Bone marrow (tissue), 2 donors: ENCODE measurements at regions not wholly inside any gene's neighbourhood (a gene's known extent, or its start where the extent isn't known, plus 50 kb on each side); places are given as distances from the start of the nearest gene placed in this dataset.
A peak's percentile ranks its signal among the peaks of the same experiment; 100 is the strongest.

ENCODE experiments used
- DNase-seq, 2 donors: peaks; one replicate each; lab custom pipeline; 2025; lab: John Stamatoyannopoulos, UW

GRCh38 chr4:15130441-15130840, 128.2 kb downstream of the CPEB2 start:
- DNase-seq = no peak

- DNase-seq = no peak
Observed at GRCh38 chr4:15131551-15131950, 129.3 kb downstream of the CPEB2 start.

- no peak for DNase-seq
Observed at GRCh38 chr4:15132739-15133138, 130.5 kb downstream of the CPEB2 start.

GRCh38 chr4:15139599-15139998, 137.3 kb downstream of the CPEB2 start:
- no peak for DNase-seq

- DNase-seq = no peak
Observed at GRCh38 chr4:15142201-15142600, 139.9 kb downstream of the CPEB2 start.

- no peak for DNase-seq
Observed at GRCh38 chr4:15143551-15143950, 141.3 kb downstream of the CPEB2 start.

GRCh38 chr4:15144249-15144966, 142.1 kb downstream of the CPEB2 start:
- no peak for DNase-seq

GRCh38 chr4:15144967-15145295, 142.7 kb downstream of the CPEB2 start:
- no peak for DNase-seq

GRCh38 chr4:15145709-15146108, 143.4 kb downstream of the CPEB2 start:
- DNase-seq = no peak

GRCh38 chr4:15147714-15148113, 145.4 kb downstream of the CPEB2 start:
- no peak for DNase-seq

- no peak for DNase-seq
Observed at GRCh38 chr4:15148199-15148598, 145.9 kb downstream of the CPEB2 start.

GRCh38 chr4:15148691-15149090, 146.4 kb downstream of the CPEB2 start:
- no peak for DNase-seq

GRCh38 chr4:15149234-15149838, 147.1 kb downstream of the CPEB2 start:
- no peak for DNase-seq

GRCh38 chr4:15149839-15150592, 147.7 kb downstream of the CPEB2 start:
- peak; percentile 2 to 3 for DNase-seq

GRCh38 chr4:15150631-15151030, 148.3 kb downstream of the CPEB2 start:
- no peak for DNase-seq

- no peak for DNase-seq
Observed at GRCh38 chr4:15151033-15151432, 148.8 kb downstream of the CPEB2 start.

GRCh38 chr4:15153662-15154061, 151.4 kb downstream of the CPEB2 start:
- no peak for DNase-seq

GRCh38 chr4:15158406-15159091, 156.3 kb downstream of the CPEB2 start:
- DNase-seq = no peak

- DNase-seq = no peak
Observed at GRCh38 chr4:15159477-15160019, 157.3 kb downstream of the CPEB2 start.

GRCh38 chr4:15161439-15161838, 159.2 kb downstream of the CPEB2 start:
- no peak for DNase-seq

- DNase-seq = no peak
Observed at GRCh38 chr4:15162046-15162445, 159.8 kb downstream of the CPEB2 start.
